PFSK-1 (cell line): ENCODE measurements at regions not wholly inside any gene's neighbourhood (a gene's known extent, or its start where the extent isn't known, plus 50 kb on each side); places are given as distances from the start of the nearest gene placed in this dataset.

Experiments used
- POLR2AphosphoS5 ChIP-seq: IDR thresholded peaks from 2 replicates; pipeline ENCODE4 v1.6.1; 2012; ENCODE audit warnings: low read depth, mild to moderate bottlenecking, control low read depth, low read length, moderate library complexity
- TAF1 ChIP-seq: IDR thresholded peaks from 2 replicates; pipeline ENCODE4 v1.6.1; 2012; ENCODE audit warnings: low read length, control low read depth, borderline replicate concordance; ENCODE audit not compliant: insufficient read depth

- TF ChIP-seq TAF1 (no peak), POLR2AphosphoS5 (no peak)
Measured at GRCh38 chr7:20470726-20471125, 140.0 kb downstream of the ITGB8 start.
